DND-41 (cell line): ENCODE measurements at regions not wholly inside any gene's neighbourhood (a gene's known extent, or its start where the extent isn't known, plus 50 kb on each side); places are given as distances from the start of the nearest gene placed in this dataset.

Source experiments
- ATAC-seq: fragments of 200-7000 bp; cut with Tn5 transposase; 3 replicates; pipeline ENCODE4 v1.9.1; 2021; ENCODE audit warnings: low read depth; ENCODE audit not compliant: insufficient read depth
- DNase-seq: peaks from one replicate; pipeline ENCODE4 v3.0.0-alpha.2; 2020
- H2AFZ ChIP-seq: 2 replicates; pipeline ENCODE4 v1.6.0; 2012; ENCODE audit warnings: low read depth, low read length
- H3K27ac ChIP-seq: 2 replicates; pipeline ENCODE4 v1.5.1; 2012; ENCODE audit warnings: low read length, inconsistent platforms
- H3K27me3 ChIP-seq: fragments of 200-600 bp; sonication (generic); 2 replicates; pipeline ENCODE4 v1.6.0; 2012; ENCODE audit warnings: low read length, mild to moderate bottlenecking, inconsistent platforms; ENCODE audit not compliant: insufficient read depth, poor library complexity
- H3K36me3 ChIP-seq: 2 replicates; pipeline ENCODE4 v1.5.1; 2012; ENCODE audit warnings: low read length, inconsistent platforms; ENCODE audit not compliant: insufficient read depth
- H3K4me1 ChIP-seq: 2 replicates; pipeline ENCODE4 v1.5.1; 2012; ENCODE audit warnings: mild to moderate bottlenecking, low read length; ENCODE audit not compliant: insufficient read depth
- H3K4me2 ChIP-seq: 2 replicates; pipeline ENCODE4 v1.6.0; 2012; ENCODE audit warnings: mild to moderate bottlenecking, moderate library complexity, low read length, inconsistent platforms; ENCODE audit not compliant: insufficient read depth
- H3K4me3 ChIP-seq, 2 experiments: fragments of 200-600 bp in 1 of 2; shearing (Covaris generic) in 1 of 2; 2 replicates each; pipeline ENCODE4 v1.5.1; 2012 to 2016; ENCODE audit warnings: inconsistent platforms in 2 of 2, low read length in 2 of 2, mild to moderate bottlenecking in 2 of 2, low read depth in 1 of 2, moderate library complexity in 1 of 2
- H3K79me2 ChIP-seq: 2 replicates; pipeline ENCODE4 v1.6.0; 2012; ENCODE audit warnings: low read length, inconsistent platforms; ENCODE audit not compliant: insufficient read depth
- H3K9ac ChIP-seq: 2 replicates; pipeline ENCODE4 v1.6.0; 2012; ENCODE audit warnings: low read depth, mild to moderate bottlenecking, inconsistent platforms, low read length, moderate library complexity
- H3K9me3 ChIP-seq: 2 replicates; pipeline ENCODE4 v1.5.1; 2012; ENCODE audit warnings: low read length, moderate library complexity, mild to moderate bottlenecking, inconsistent platforms; ENCODE audit not compliant: insufficient read depth, severe bottlenecking
- H4K20me1 ChIP-seq: 2 replicates; pipeline ENCODE4 v1.6.0; 2012; ENCODE audit warnings: low read length; ENCODE audit not compliant: insufficient read depth
- CTCF ChIP-seq: IDR thresholded peaks from 2 replicates; pipeline ENCODE4 v1.5.1; 2012; ENCODE audit warnings: borderline replicate concordance, low read length, moderate library complexity, mild to moderate bottlenecking; ENCODE audit not compliant: poor library complexity, severe bottlenecking; ENCODE audit errors: extremely low read depth
- EZH2 ChIP-seq: IDR thresholded peaks from 3 replicates; pipeline ENCODE4 v1.6.1; 2012; ENCODE audit warnings: borderline replicate concordance, low read depth, mild to moderate bottlenecking, moderate library complexity, low read length, inconsistent platforms; ENCODE audit not compliant: severe bottlenecking

GRCh38 chr1:217029281-217030157 is 306.3 kb upstream of the ESRRG start:
- no peak overlapping the region for H3K9ac ChIP-seq
- no peaks in the 10 kb centered on the region for H3K27me3 ChIP-seq
- H3K79me2 ChIP-seq: no peaks in the 10 kb centered on the region
- no peak overlapping the region for H3K27ac ChIP-seq
- no peak overlapping the region for H2AFZ ChIP-seq
- H3K4me2 ChIP-seq: no peak overlapping the region
- H3K4me1 ChIP-seq: no peaks in the 10 kb centered on the region
- no peaks in the 10 kb centered on the region for H3K36me3 ChIP-seq
- H3K9me3 ChIP-seq: no peaks in the 10 kb centered on the region
- no peak for DNase-seq
- ATAC-seq: no peak
- no peak overlapping the region for H3K4me3 ChIP-seq
- TF ChIP-seq CTCF: no peak
- TF ChIP-seq EZH2: no peak
- H4K20me1 ChIP-seq: no peaks in the 10 kb centered on the region

GRCh38 chr1:217027403-217028080 is 304.3 kb upstream of the ESRRG start:
- no peaks in the 10 kb centered on the region for H4K20me1 ChIP-seq
- no peak overlapping the region for H3K4me2 ChIP-seq
- H3K9me3 ChIP-seq: no peaks in the 10 kb centered on the region
- ATAC-seq (no peak), DNase-seq (no peak)
- no peak overlapping the region for H3K9ac ChIP-seq
- H3K79me2 ChIP-seq: no peaks in the 10 kb centered on the region
- no peak for TF ChIP-seq CTCF
- TF ChIP-seq EZH2: no peak
- no peak overlapping the region for H3K4me3 ChIP-seq
- no peak overlapping the region for H3K27ac ChIP-seq
- H3K36me3 ChIP-seq: no peaks in the 10 kb centered on the region
- no peaks in the 10 kb centered on the region for H3K27me3 ChIP-seq
- H2AFZ ChIP-seq: no peak overlapping the region
- H3K4me1 ChIP-seq: no peaks in the 10 kb centered on the region

GRCh38 chr1:217026531-217026930 is 303.3 kb upstream of the ESRRG start:
- no peak overlapping the region for H2AFZ ChIP-seq
- H3K4me2 ChIP-seq: no peak overlapping the region
- no peak for DNase-seq
- H3K79me2 ChIP-seq: no peaks in the 10 kb centered on the region
- H3K4me1 ChIP-seq: no peaks in the 10 kb centered on the region
- no peak overlapping the region for H3K9ac ChIP-seq
- H3K36me3 ChIP-seq: no peaks in the 10 kb centered on the region
- ATAC-seq: no peak
- TF ChIP-seq CTCF (no peak), EZH2 (no peak)
- no peaks in the 10 kb centered on the region for H3K9me3 ChIP-seq
- H4K20me1 ChIP-seq: no peaks in the 10 kb centered on the region
- no peaks in the 10 kb centered on the region for H3K27me3 ChIP-seq
- no peak overlapping the region for H3K27ac ChIP-seq
- no peak overlapping the region for H3K4me3 ChIP-seq
